B cell (primary cell): ENCODE measurements at regions not wholly inside any gene's neighbourhood (a gene's known extent, or its start where the extent isn't known, plus 50 kb on each side); places are given as distances from the start of the nearest gene placed in this dataset.

Source experiments
- ATAC-seq: fragments of 200-7000 bp; cut with Tn5 transposase; one replicate; pipeline ENCODE4 v1.10.0; 2021; ENCODE audit warnings: low read depth, mild to moderate bottlenecking, moderate number of reproducible peaks, moderate library complexity
- CTCF ChIA-PET: fragments of 350-600 bp; sonication (Branson Sonifier 250); formaldehyde crosslinking; loops from one replicate; lab custom pipeline; 2021; ENCODE audit warnings: antibody characterized with exemption, inconsistent platforms; lab: Charles Lee
- POLR2A ChIA-PET: fragments of 350-600 bp; sonication (Branson Sonifier 250); formaldehyde crosslinking; loops from one replicate; lab custom pipeline; 2021; ENCODE audit warnings: antibody characterized with exemption; lab: Charles Lee
- DNase-seq: peaks from one replicate; pipeline ENCODE4 v3.0.0; 2013
- H2AFZ ChIP-seq: 2 replicates; pipeline ENCODE4 v1.6.1; 2012; ENCODE audit warnings: mild to moderate bottlenecking, low read depth, low read length; ENCODE audit not compliant: insufficient read depth, poor library complexity, severe bottlenecking
- H3K27ac ChIP-seq, 2 donors: 1 replicate in 1 of 2; 2 replicates in 1 of 2; pipeline ENCODE4 v1.5.1; 2012 to 2013; ENCODE audit warnings: low read length in 2 of 2, mild to moderate bottlenecking in 2 of 2, moderate library complexity in 1 of 2
- H3K27me3 ChIP-seq, 4 experiments: fragments of 200-600 bp in 1 of 4; sonication (generic) in 1 of 4; replicated peaks in 1 of 4; 1 replicate in 2 of 4; 2 replicates in 2 of 4; pipeline versions ENCODE4 v1.6.1 to v1.7.0; 2013 to 2016; ENCODE audit warnings: low read length in 3 of 4, mild to moderate bottlenecking in 2 of 4, mixed read lengths in 1 of 4, moderate library complexity in 1 of 4; ENCODE audit not compliant: insufficient read depth in 4 of 4, control insufficient read depth in 3 of 4; ENCODE audit errors: control extremely low read depth in 1 of 4
- H3K36me3 ChIP-seq, 2 experiments: replicated peaks in 1 of 2; 1 replicate in 1 of 2; 2 replicates in 1 of 2; pipeline versions ENCODE4 v1.6.1 to v1.7.1; 2013; ENCODE audit warnings: low read length in 1 of 2; ENCODE audit not compliant: insufficient read depth in 2 of 2, control insufficient read depth in 1 of 2; ENCODE audit errors: control extremely low read depth in 1 of 2, extremely low read depth in 1 of 2
- H3K4me1 ChIP-seq, 2 donors: fragments of 200-600 bp in 1 of 2; sonication (generic) in 1 of 2; 1 replicate in 1 of 2; 2 replicates in 1 of 2; pipeline versions ENCODE4 v1.5.1 to v1.6.1; 2013 to 2017; ENCODE audit warnings: low read length in 2 of 2; ENCODE audit not compliant: control insufficient read depth in 2 of 2, insufficient read depth in 2 of 2
- H3K4me2 ChIP-seq: replicated peaks from 2 replicates; pipeline ENCODE3; 2012; ENCODE audit warnings: mild to moderate bottlenecking, low read depth, low read length; ENCODE audit not compliant: poor library complexity, severe bottlenecking
- H3K4me3 ChIP-seq, 5 experiments: fragments of 200-600 bp in 1 of 5; sonication (generic) in 1 of 5; 1 replicate in 3 of 5; 2 replicates in 2 of 5; pipeline versions ENCODE4 v1.5.1 to v1.7.0; 2011 to 2016; ENCODE audit warnings: low read length in 4 of 5, mild to moderate bottlenecking in 4 of 5, low read depth in 2 of 5, control low read depth in 1 of 5, moderate library complexity in 1 of 5; ENCODE audit not compliant: insufficient read depth in 1 of 5; ENCODE audit errors: control extremely low read depth in 1 of 5, extremely low read depth in 1 of 5
- H3K79me2 ChIP-seq: fragments of 200-600 bp; sonication (generic); one replicate; pipeline ENCODE4 v1.6.0; 2016; ENCODE audit warnings: low read length; ENCODE audit not compliant: control insufficient read depth, insufficient read depth
- H3K9ac ChIP-seq: fragments of 200-600 bp; sonication (generic); 2 replicates; pipeline ENCODE4 v1.6.1; 2017; ENCODE audit warnings: mild to moderate bottlenecking, low read length, moderate library complexity
- H3K9me3 ChIP-seq, 3 donors: one replicate each; pipeline versions ENCODE4 v1.6.1 to v1.7.1; 2013; ENCODE audit warnings: low read length in 2 of 3; ENCODE audit not compliant: control insufficient read depth in 2 of 3, insufficient read depth in 1 of 3; ENCODE audit errors: control extremely low read depth in 1 of 3
- H4K20me1 ChIP-seq: 2 replicates; pipeline ENCODE4 v1.6.0; 2012; ENCODE audit warnings: mild to moderate bottlenecking, low read length; ENCODE audit not compliant: insufficient read depth, control insufficient read depth, poor library complexity, severe bottlenecking
- H3K27ac Mint-ChIP-seq: one replicate; pipeline ENCODE4 v1.8.0; 2021; ENCODE audit warnings: mixed read lengths
- H3K27me3 Mint-ChIP-seq: one replicate; pipeline ENCODE4 v1.8.0; 2021; ENCODE audit warnings: mixed read lengths
- H3K4me1 Mint-ChIP-seq: one replicate; pipeline ENCODE4 v1.8.0; 2021; ENCODE audit warnings: mixed read lengths
- H3K4me3 Mint-ChIP-seq: one replicate; pipeline ENCODE4 v1.8.0; 2021; ENCODE audit warnings: mixed read lengths
- H3K9me3 Mint-ChIP-seq: one replicate; pipeline ENCODE4 v1.8.0; 2022; ENCODE audit warnings: mixed read lengths; ENCODE audit not compliant: insufficient read depth
- EZH2 ChIP-seq: IDR thresholded peaks from 2 replicates; pipeline ENCODE4 v1.6.1; 2012; ENCODE audit warnings: borderline replicate concordance, low read depth, mild to moderate bottlenecking, moderate library complexity, low read length; ENCODE audit not compliant: insufficient read depth, poor library complexity, severe bottlenecking
- WGBS: methylation state at CpG from one replicate; pipeline ENCODE4 v1.1.5; 2013; ENCODE audit warnings: missing lambda C conversion rate; ENCODE audit not compliant: insufficient coverage; 5-methylcytosine and 5-hydroxymethylcytosine counted together
- intact Hi-C: fragments of 100-400 bp; cut with micrococcal nuclease; formaldehyde crosslinking; loops from one replicate; pipeline ENCODE4 v1.10.0; 2022
- TF ChIP-seq, protein P1 (sequence below): fragments of 200-600 bp; IDR thresholded peaks from one replicate; pipeline ENCODE4 v1.8.0; 2022; ENCODE audit warnings: antibody characterized with exemption, mild to moderate bottlenecking

DNA sequence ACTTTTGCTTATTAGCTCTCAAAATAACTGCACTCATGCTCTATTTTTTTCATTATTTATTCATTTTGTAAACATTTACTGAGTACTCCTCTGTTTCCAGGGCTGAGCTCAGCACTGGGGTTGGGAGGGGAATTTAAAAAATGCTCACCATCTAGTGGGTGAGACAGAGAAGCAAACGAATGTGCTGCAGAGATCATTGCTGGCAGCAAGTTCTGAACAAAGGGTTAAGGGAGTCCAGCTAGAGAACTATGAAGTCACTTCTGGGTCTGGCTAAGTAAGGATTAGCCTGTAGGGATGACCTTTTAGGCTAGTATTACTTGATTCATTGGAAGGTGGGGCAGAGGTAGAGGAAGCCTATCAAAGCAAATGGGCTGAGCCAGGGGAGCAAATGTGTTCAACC, 99.1 kb upstream of the ZNF644 start:
- no peak overlapping the region for H2AFZ ChIP-seq
- CTCF ChIA-PET, result interaction anchor here (0.6 to 2.1 kb wide), 3 partner anchors 8 to 45 kb away, joined by 3 to 5 read pairs (median 5); no protein-coding TSS in a partner anchor
- WGBS, result 88% methylated on average over 1 of the region's 1 CpG

GRCh38 chr1:91120421-91120820, 98.6 kb upstream of the ZNF644 start:
- H3K27ac ChIP-seq, result no peak overlapping the region
- Mint-ChIP-seq H3K9me3 (no peaks in the 10 kb centered on the region), H3K4me3 (no peak overlapping the region), H3K27me3 (no peaks in the 10 kb centered on the region), H3K4me1 (no peaks in the 10 kb centered on the region), H3K27ac (no peak overlapping the region)
- TF ChIP-seq, protein P1, sequence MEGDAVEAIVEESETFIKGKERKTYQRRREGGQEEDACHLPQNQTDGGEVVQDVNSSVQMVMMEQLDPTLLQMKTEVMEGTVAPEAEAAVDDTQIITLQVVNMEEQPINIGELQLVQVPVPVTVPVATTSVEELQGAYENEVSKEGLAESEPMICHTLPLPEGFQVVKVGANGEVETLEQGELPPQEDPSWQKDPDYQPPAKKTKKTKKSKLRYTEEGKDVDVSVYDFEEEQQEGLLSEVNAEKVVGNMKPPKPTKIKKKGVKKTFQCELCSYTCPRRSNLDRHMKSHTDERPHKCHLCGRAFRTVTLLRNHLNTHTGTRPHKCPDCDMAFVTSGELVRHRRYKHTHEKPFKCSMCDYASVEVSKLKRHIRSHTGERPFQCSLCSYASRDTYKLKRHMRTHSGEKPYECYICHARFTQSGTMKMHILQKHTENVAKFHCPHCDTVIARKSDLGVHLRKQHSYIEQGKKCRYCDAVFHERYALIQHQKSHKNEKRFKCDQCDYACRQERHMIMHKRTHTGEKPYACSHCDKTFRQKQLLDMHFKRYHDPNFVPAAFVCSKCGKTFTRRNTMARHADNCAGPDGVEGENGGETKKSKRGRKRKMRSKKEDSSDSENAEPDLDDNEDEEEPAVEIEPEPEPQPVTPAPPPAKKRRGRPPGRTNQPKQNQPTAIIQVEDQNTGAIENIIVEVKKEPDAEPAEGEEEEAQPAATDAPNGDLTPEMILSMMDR, result no peak
- no peak for TF ChIP-seq EZH2
- H3K9ac ChIP-seq, result no peak overlapping the region
- intact Hi-C loops, result no loop called here
- CTCF ChIA-PET, result interaction anchor here (0.6 to 2.1 kb wide), 2 partner anchors 43 to 45 kb away, joined by 5 read pairs; no protein-coding TSS in a partner anchor
- H3K4me1 ChIP-seq, result no peaks in the 10 kb centered on the region
- H3K4me3 ChIP-seq, result no peak overlapping the region
- H2AFZ ChIP-seq, result no peak overlapping the region
- H3K79me2 ChIP-seq, result no peaks in the 10 kb centered on the region
- no CpG with 5 or more reads among the region's 3 CpGs for WGBS
- ATAC-seq, result no peak
- POLR2A ChIA-PET, result no interaction called here
- DNase-seq, result no peak
- no peaks in the 10 kb centered on the region for H4K20me1 ChIP-seq
- H3K27me3 ChIP-seq, result no peaks in the 10 kb centered on the region
- no peak overlapping the region for H3K4me2 ChIP-seq
- H3K36me3 ChIP-seq, result no peaks in the 10 kb centered on the region
- H3K9me3 ChIP-seq, result no peaks in the 10 kb centered on the region

More for the DNA sequence above, 99.1 kb upstream of the ZNF644 start:
- no peak overlapping the region for H3K27ac Mint-ChIP-seq
- Histone ChIP-seq H3K9ac (no peak overlapping the region), H3K27ac (no peak overlapping the region), H3K36me3 (no peaks in the 10 kb centered on the region), H3K9me3 (no peaks in the 10 kb centered on the region), H3K27me3 (no peaks in the 10 kb centered on the region), H3K79me2 (no peaks in the 10 kb centered on the region), H3K4me3 (no peak overlapping the region), H3K4me2 (no peak overlapping the region), H4K20me1 (no peaks in the 10 kb centered on the region), H3K4me1 (no peaks in the 10 kb centered on the region)
- ATAC-seq (no peak), DNase-seq (no peak)
- no peaks in the 10 kb centered on the region for H3K4me1 Mint-ChIP-seq
- TF ChIP-seq EZH2, result no peak
- TF ChIP-seq, protein P1, result no peak
- no peak overlapping the region for H3K4me3 Mint-ChIP-seq
- POLR2A ChIA-PET, result no interaction called here
- no peaks in the 10 kb centered on the region for H3K27me3 Mint-ChIP-seq
- intact Hi-C loops, result no loop called here
- H3K9me3 Mint-ChIP-seq, result no peaks in the 10 kb centered on the region
